Ovary (tissue), 7 donors: ENCODE measurements at regions not wholly inside any gene's neighbourhood (a gene's known extent, or its start where the extent isn't known, plus 50 kb on each side); places are given as distances from the start of the nearest gene placed in this dataset.

Source experiments
- DNase-seq, 5 donors: peaks; one replicate each; pipeline ENCODE4 v3.0.0-alpha.2; 2019 to 2020
- H3K27ac ChIP-seq, 2 donors: fragments of 200-600 bp; one replicate each; pipeline versions ENCODE4 v1.5.1 to v1.8.0; 2019 to 2022
- H3K27me3 ChIP-seq: fragments of 200-600 bp; one replicate; pipeline ENCODE4 v1.8.0; 2022
- H3K36me3 ChIP-seq: fragments of 200-600 bp; sonication (generic); one replicate; pipeline ENCODE4 v1.5.1; 2019
- H3K4me1 ChIP-seq: one replicate; pipeline ENCODE4 v1.8.1; 2013; ENCODE audit warnings: mild to moderate bottlenecking, moderate library complexity; ENCODE audit not compliant: insufficient read depth
- H3K4me3 ChIP-seq: fragments of 200-600 bp; sonication (generic); one replicate; pipeline ENCODE4 v1.5.1; 2017
- H3K9me3 ChIP-seq, 2 donors: fragments of 200-600 bp in 1 of 2; sonication (generic) in 1 of 2; one replicate each; pipeline versions ENCODE4 v1.5.1 to v1.8.1; 2013 to 2019; ENCODE audit warnings: mild to moderate bottlenecking in 1 of 2, moderate library complexity in 1 of 2
- CTCF ChIP-seq, 3 donors: fragments of 450-650 bp in 2 of 3; fragments of 200-600 bp in 1 of 3; IDR thresholded peaks; one replicate each; pipeline versions ENCODE4 v1.5.1 to v1.8.0; 2016 to 2022; ENCODE audit warnings: antibody characterized with exemption in 3 of 3, mild to moderate bottlenecking in 1 of 3
- EP300 ChIP-seq: sonication (generic); formaldehyde crosslinking; IDR thresholded peaks from one replicate; pipeline ENCODE4 v1.6.1; 2017; ENCODE audit warnings: antibody characterized with exemption
- POLR2A ChIP-seq: fragments of 450-650 bp; IDR thresholded peaks from one replicate; pipeline ENCODE4 v1.6.1; 2017; ENCODE audit warnings: antibody characterized with exemption, mild to moderate bottlenecking, moderate library complexity
- WGBS, 3 donors: extraction: QIAGEN DNeasy Blood & Tissue Kit in 1 of 3; methylation state at CpG; one replicate each; pipeline versions ENCODE4 v1.1.5 to v1.1.7; 2013 to 2017; 5-methylcytosine and 5-hydroxymethylcytosine counted together
- intact Hi-C, 4 donors: fragments of 100-400 bp; cut with DNase I; formaldehyde crosslinking; loops; one replicate each; pipeline versions ENCODE4 v1.11.0 to v1.15.1; 2022 to 2023
- donor health status: DM: no; HTN: no; CAD: no; lungs with moderate emphysema.
- donor health status: DM: no; HTN: no; CAD: no.
- donor health status: Bipolar disorder and iron deficiency.
- donor health status: DM: no; HTN: no; CAD: no.
- donor health status: DM: yes; HTN: yes; CAD: no.

- WGBS, 3 donors = 57 to 69% (median 60%) methylated on average over 1 of the region's 1 CpG
Observed at GRCh38 chr12:91432755-91433154, 250.1 kb upstream of the DCN start.

GRCh38 chr12:91432089-91432488 is 249.5 kb upstream of the DCN start:
- intact Hi-C loops = no loop called here
- Histone ChIP-seq H3K4me1 (no peaks in the 10 kb centered on the region), H3K27ac (no peak overlapping the region), H3K4me3 (no peak overlapping the region), H3K36me3 (no peaks in the 10 kb centered on the region), H3K27me3 (no peaks in the 10 kb centered on the region), H3K9me3 (no peaks in the 10 kb centered on the region)
- DNase-seq = no peak
- no peak for TF ChIP-seq POLR2A
- no peak for TF ChIP-seq EP300
- TF ChIP-seq CTCF (IDR thresholded peaks at IDR 0.05) = no peak
- 6 to 12% (median 7%) methylated on average over 2 of the region's 2 CpGs for WGBS, 3 donors

More at GRCh38 chr12:91432755-91433154, 250.1 kb upstream of the DCN start:
- no peaks in the 10 kb centered on the region for H3K4me1 ChIP-seq
- no peak overlapping the region for H3K4me3 ChIP-seq
- H3K9me3 ChIP-seq = no peaks in the 10 kb centered on the region
- H3K27ac ChIP-seq = no peak overlapping the region
- TF ChIP-seq CTCF (IDR thresholded peaks at IDR 0.05) = no peak
- intact Hi-C loops = no loop called here
- DNase-seq = no peak
- H3K27me3 ChIP-seq = no peaks in the 10 kb centered on the region
- no peaks in the 10 kb centered on the region for H3K36me3 ChIP-seq

- intact Hi-C loops = no loop called here
- no peak overlapping the region for H3K4me3 ChIP-seq
- TF ChIP-seq POLR2A = no peak
- TF ChIP-seq EP300 = no peak
- no peak for TF ChIP-seq CTCF (IDR thresholded peaks at IDR 0.05)
- H3K27me3 ChIP-seq = no peaks in the 10 kb centered on the region
- no peak for DNase-seq
- no peak overlapping the region for H3K27ac ChIP-seq
- 91 to 100% (median 95%) methylated on average over 2 of the region's 2 CpGs for WGBS, 3 donors
- no peaks in the 10 kb centered on the region for H3K4me1 ChIP-seq
- no peaks in the 10 kb centered on the region for H3K9me3 ChIP-seq
- no peaks in the 10 kb centered on the region for H3K36me3 ChIP-seq
Observed at GRCh38 chr12:91424506-91424905, 241.9 kb upstream of the DCN start.

- Histone ChIP-seq H3K36me3 (no peaks in the 10 kb centered on the region), H3K27me3 (no peaks in the 10 kb centered on the region), H3K27ac (no peak overlapping the region), H3K9me3 (no peaks in the 10 kb centered on the region), H3K4me1 (no peaks in the 10 kb centered on the region), H3K4me3 (no peak overlapping the region)
- intact Hi-C loops = no loop called here
- DNase-seq = no peak
- 26 to 53% (median 37%) methylated on average over 2 of the region's 2 CpGs for WGBS, 3 donors
- TF ChIP-seq CTCF (IDR thresholded peaks at IDR 0.05) (no peak), POLR2A (no peak), EP300 (no peak)
Observed at GRCh38 chr12:91423693-91424050, 241.1 kb upstream of the DCN start.
